Skeletal muscle satellite cell (primary cell): ENCODE measurements at regions not wholly inside any gene's neighbourhood (a gene's known extent, or its start where the extent isn't known, plus 50 kb on each side); places are given as distances from the start of the nearest gene placed in this dataset.

Experiments used
- H3K27me3 ChIP-seq: 2 replicates; pipeline ENCODE4 v1.7.0; 2013; ENCODE audit warnings: low read length; ENCODE audit not compliant: control insufficient read depth, insufficient read depth
- H3K36me3 ChIP-seq: 2 replicates; pipeline ENCODE4 v1.7.0; 2013; ENCODE audit warnings: mild to moderate bottlenecking, control low read depth, low read length; ENCODE audit not compliant: insufficient read depth
- H3K4me1 ChIP-seq: 2 replicates; pipeline ENCODE4 v1.7.0; 2013; ENCODE audit warnings: low read length; ENCODE audit not compliant: control insufficient read depth, insufficient read depth
- H3K4me2 ChIP-seq: 2 replicates; pipeline ENCODE4 v1.7.0; 2013; ENCODE audit warnings: mild to moderate bottlenecking, low read length
- H3K4me3 ChIP-seq: 2 replicates; pipeline ENCODE4 v1.7.0; 2013; ENCODE audit warnings: low read length
- H3K9ac ChIP-seq: 2 replicates; pipeline ENCODE4 v1.7.0; 2013; ENCODE audit warnings: mild to moderate bottlenecking, low read depth, low read length, moderate library complexity
- H3K9me3 ChIP-seq: replicated peaks from 2 replicates; pipeline ENCODE4 v1.7.0; 2013; ENCODE audit warnings: mild to moderate bottlenecking, control low read depth, low read length

DNA sequence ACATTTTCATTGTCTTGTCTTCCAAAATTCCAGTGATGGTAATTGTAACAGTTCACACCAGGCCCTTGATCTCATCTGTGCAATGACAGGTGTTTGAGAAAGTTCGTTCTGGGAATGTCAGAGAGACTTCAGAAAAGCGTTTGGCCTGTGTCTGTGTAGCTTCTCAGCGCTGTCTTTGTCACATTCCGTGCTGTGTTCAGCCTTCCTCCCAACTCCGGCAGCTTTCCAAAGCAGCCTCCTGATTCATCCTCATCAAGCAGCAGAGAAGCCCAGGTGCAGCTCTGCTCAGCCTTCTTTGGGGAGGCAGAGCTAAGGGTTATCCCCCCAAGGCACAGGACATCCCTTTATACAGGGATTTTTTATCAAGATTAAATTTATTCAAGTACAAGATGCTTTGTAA lies 494.0 kb upstream of the SUCLG2 start:
- H3K4me2 ChIP-seq, result no peak overlapping the region
- H3K9ac ChIP-seq, result no peak overlapping the region

DNA sequence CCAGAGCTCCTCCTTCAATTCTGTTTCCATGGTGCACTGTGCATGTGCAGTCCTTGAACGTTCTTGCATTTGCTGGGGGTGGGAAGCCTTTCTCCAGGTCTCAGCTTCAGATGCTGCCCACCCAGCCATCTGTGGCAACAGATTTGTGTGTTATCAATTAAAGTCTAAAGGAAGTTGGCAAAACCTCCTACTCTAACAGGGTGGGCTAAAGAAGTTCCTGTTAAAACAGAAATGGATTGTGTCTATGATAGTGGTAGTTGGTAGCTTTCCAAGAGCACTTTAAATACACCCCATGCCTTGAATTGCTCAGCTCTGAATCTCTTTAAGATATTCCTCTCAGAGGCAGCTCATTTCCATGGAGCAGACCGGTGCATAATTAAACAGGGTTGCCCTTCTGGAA lies 488.0 kb upstream of the SUCLG2 start:
- Histone ChIP-seq H3K4me2 (no peak overlapping the region), H3K4me3 (no peak overlapping the region), H3K9ac (no peak overlapping the region), H3K27me3 (no peaks in the 10 kb centered on the region), H3K9me3 (no peaks in the 10 kb centered on the region), H3K4me1 (no peaks in the 10 kb centered on the region), H3K36me3 (no peaks in the 10 kb centered on the region)

More for the DNA sequence above, 494.0 kb upstream of the SUCLG2 start:
- no peaks in the 10 kb centered on the region for H3K9me3 ChIP-seq
- no peaks in the 10 kb centered on the region for H3K27me3 ChIP-seq
- no peaks in the 10 kb centered on the region for H3K36me3 ChIP-seq
- H3K4me3 ChIP-seq, result no peak overlapping the region
- H3K4me1 ChIP-seq, result no peaks in the 10 kb centered on the region

- Histone ChIP-seq H3K4me3 (no peak overlapping the region), H3K9ac (no peak overlapping the region), H3K36me3 (no peaks in the 10 kb centered on the region), H3K9me3 (no peaks in the 10 kb centered on the region), H3K27me3 (no peaks in the 10 kb centered on the region), H3K4me1 (no peaks in the 10 kb centered on the region), H3K4me2 (no peak overlapping the region)
Measured at GRCh38 chr3:68139897-68140296, 485.5 kb upstream of the SUCLG2 start.

DNA sequence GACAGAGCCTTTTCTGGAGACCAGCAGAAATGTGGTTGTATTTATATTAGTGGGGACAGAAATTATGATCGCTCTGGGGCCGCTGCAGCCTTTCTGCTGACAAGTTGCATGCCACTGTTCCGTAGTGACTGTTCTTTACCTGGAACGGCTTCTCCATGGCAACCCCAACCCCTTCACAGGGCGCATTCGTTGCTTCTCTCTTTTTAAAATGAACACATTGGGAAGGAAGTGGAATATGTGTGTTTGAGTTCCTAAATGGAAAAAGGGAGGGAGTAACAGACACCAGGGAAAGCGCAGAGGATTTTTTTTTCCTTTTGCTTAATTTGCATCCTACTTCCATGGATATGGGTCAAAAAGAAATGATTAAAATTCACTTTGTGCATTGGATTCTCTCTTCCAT lies 482.0 kb upstream of the SUCLG2 start:
- H3K4me3 ChIP-seq, result no peak overlapping the region
- no peak overlapping the region for H3K4me2 ChIP-seq
- H3K9me3 ChIP-seq, result no peaks in the 10 kb centered on the region
- H3K9ac ChIP-seq, result no peak overlapping the region
- H3K4me1 ChIP-seq, result no peaks in the 10 kb centered on the region
- H3K27me3 ChIP-seq, result no peaks in the 10 kb centered on the region
- H3K36me3 ChIP-seq, result no peaks in the 10 kb centered on the region

DNA sequence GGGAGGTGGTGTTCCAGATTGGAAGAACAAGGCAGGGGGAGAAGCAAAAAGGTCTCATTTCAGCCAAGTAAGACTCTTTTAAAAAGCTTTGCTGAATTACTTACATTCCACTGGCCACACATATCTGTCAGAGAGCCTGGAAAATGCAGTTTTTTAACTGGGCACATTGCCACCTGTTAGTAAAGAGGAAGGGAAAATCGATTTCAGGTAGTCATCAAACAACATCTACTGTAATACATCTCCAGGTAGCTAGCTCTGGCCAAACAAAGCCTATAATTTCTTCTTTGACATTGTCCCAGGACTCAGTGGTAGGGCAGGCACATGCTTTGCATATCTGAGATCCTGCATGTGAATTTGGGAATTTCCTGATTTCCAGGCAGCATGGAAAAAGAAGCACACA lies 480.7 kb upstream of the SUCLG2 start:
- Histone ChIP-seq H3K4me3 (no peak overlapping the region), H3K9ac (no peak overlapping the region), H3K9me3 (no peaks in the 10 kb centered on the region), H3K4me1 (no peaks in the 10 kb centered on the region), H3K27me3 (no peaks in the 10 kb centered on the region), H3K4me2 (no peak overlapping the region), H3K36me3 (no peaks in the 10 kb centered on the region)

GRCh38 chr3:68129065-68129464 lies 474.7 kb upstream of the SUCLG2 start:
- no peaks in the 10 kb centered on the region for H3K4me1 ChIP-seq
- H3K36me3 ChIP-seq, result no peaks in the 10 kb centered on the region
- no peak overlapping the region for H3K4me2 ChIP-seq

GRCh38 chr3:68123231-68123630 lies 468.8 kb upstream of the SUCLG2 start:
- no peak overlapping the region for H3K4me3 ChIP-seq

More at GRCh38 chr3:68129065-68129464, 474.7 kb upstream of the SUCLG2 start:
- H3K9ac ChIP-seq, result no peak overlapping the region
- H3K9me3 ChIP-seq, result no peaks in the 10 kb centered on the region
- H3K27me3 ChIP-seq, result no peaks in the 10 kb centered on the region
- H3K4me3 ChIP-seq, result no peak overlapping the region

GRCh38 chr3:68121287-68121686 lies 466.9 kb upstream of the SUCLG2 start:
- H3K9ac ChIP-seq, result no peak overlapping the region
- no peak overlapping the region for H3K4me2 ChIP-seq
- H3K27me3 ChIP-seq, result no peaks in the 10 kb centered on the region
- no peak overlapping the region for H3K4me3 ChIP-seq
- no peaks in the 10 kb centered on the region for H3K9me3 ChIP-seq
- no peaks in the 10 kb centered on the region for H3K36me3 ChIP-seq
- no peaks in the 10 kb centered on the region for H3K4me1 ChIP-seq

More at GRCh38 chr3:68123231-68123630, 468.8 kb upstream of the SUCLG2 start:
- Histone ChIP-seq H3K27me3 (no peaks in the 10 kb centered on the region), H3K36me3 (no peaks in the 10 kb centered on the region), H3K4me1 (no peaks in the 10 kb centered on the region), H3K4me2 (no peak overlapping the region), H3K9me3 (no peaks in the 10 kb centered on the region), H3K9ac (no peak overlapping the region)

DNA sequence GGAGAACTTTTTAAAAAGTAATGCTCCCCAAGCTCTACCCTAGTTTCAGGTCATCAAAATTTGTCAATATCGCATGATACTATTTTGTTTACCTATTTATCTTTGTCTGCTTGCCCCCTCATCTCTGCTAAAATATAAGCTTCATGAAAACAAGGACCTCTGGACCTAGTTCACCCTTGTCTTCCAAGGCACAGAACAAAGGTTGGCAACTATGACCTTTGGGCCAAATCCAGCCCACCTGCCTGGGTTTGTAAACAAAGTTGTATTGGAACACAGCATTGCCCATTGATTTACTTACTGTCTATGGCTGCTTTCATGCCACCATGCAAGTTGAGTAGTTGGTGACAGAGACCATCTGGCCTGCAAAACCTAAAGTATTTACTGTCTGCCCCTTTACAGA lies 462.2 kb upstream of the SUCLG2 start:
- no peaks in the 10 kb centered on the region for H3K27me3 ChIP-seq
- H3K9ac ChIP-seq, result no peak overlapping the region
- H3K9me3 ChIP-seq, result no peaks in the 10 kb centered on the region
- H3K4me3 ChIP-seq, result no peak overlapping the region
- no peaks in the 10 kb centered on the region for H3K4me1 ChIP-seq
- no peaks in the 10 kb centered on the region for H3K36me3 ChIP-seq
- H3K4me2 ChIP-seq, result no peak overlapping the region

GRCh38 chr3:68103811-68104210 lies 449.4 kb upstream of the SUCLG2 start:
- H3K9ac ChIP-seq, result no peak overlapping the region
- H3K4me2 ChIP-seq, result no peak overlapping the region
- H3K36me3 ChIP-seq, result no peaks in the 10 kb centered on the region
- no peaks in the 10 kb centered on the region for H3K4me1 ChIP-seq
- peaks cover 4% of the 10 kb centered on the region for H3K9me3 ChIP-seq
- H3K4me3 ChIP-seq, result no peak overlapping the region
- H3K27me3 ChIP-seq, result no peaks in the 10 kb centered on the region

DNA sequence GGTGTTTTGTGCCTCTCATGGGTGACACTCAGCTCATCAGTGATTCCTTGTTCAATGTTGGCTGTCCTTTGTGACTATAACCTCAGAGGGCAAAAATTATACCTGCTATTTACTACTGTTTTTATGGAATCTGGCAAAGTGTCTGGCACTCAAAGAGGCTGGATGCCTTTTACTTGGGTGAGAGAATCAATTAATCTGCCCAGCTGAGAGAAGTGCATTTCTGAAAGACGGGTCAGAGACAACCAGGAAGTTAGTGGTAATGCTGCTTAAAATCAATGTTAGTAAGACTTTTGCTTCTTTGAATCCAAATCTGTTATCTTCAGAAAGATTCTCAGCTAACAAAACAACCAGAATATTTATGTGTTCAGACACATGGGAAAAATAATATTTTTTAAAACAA lies 436.2 kb upstream of the SUCLG2 start:
- Histone ChIP-seq H3K4me3 (no peak overlapping the region), H3K4me1 (no peaks in the 10 kb centered on the region), H3K9ac (no peak overlapping the region), H3K9me3 (no peaks in the 10 kb centered on the region), H3K27me3 (no peaks in the 10 kb centered on the region), H3K4me2 (no peak overlapping the region), H3K36me3 (no peaks in the 10 kb centered on the region)

GRCh38 chr3:68089572-68090011 lies 435.2 kb upstream of the SUCLG2 start:
- no peak overlapping the region for H3K9ac ChIP-seq
- H3K4me3 ChIP-seq, result no peak overlapping the region
- H3K4me1 ChIP-seq, result no peaks in the 10 kb centered on the region
- no peaks in the 10 kb centered on the region for H3K27me3 ChIP-seq
- no peaks in the 10 kb centered on the region for H3K9me3 ChIP-seq
- no peak overlapping the region for H3K4me2 ChIP-seq
- no peaks in the 10 kb centered on the region for H3K36me3 ChIP-seq
